GM21447 (cell line): ENCODE measurements at regions not wholly inside any gene's neighbourhood (a gene's known extent, or its start where the extent isn't known, plus 50 kb on each side); places are given as distances from the start of the nearest gene placed in this dataset.

Source experiments
- ATAC-seq: cut with Tn5 transposase; IDR thresholded peaks from one replicate; pipeline ENCODE4 v1.9.1; 2021; ENCODE audit not compliant: unreplicated experiment

DNA sequence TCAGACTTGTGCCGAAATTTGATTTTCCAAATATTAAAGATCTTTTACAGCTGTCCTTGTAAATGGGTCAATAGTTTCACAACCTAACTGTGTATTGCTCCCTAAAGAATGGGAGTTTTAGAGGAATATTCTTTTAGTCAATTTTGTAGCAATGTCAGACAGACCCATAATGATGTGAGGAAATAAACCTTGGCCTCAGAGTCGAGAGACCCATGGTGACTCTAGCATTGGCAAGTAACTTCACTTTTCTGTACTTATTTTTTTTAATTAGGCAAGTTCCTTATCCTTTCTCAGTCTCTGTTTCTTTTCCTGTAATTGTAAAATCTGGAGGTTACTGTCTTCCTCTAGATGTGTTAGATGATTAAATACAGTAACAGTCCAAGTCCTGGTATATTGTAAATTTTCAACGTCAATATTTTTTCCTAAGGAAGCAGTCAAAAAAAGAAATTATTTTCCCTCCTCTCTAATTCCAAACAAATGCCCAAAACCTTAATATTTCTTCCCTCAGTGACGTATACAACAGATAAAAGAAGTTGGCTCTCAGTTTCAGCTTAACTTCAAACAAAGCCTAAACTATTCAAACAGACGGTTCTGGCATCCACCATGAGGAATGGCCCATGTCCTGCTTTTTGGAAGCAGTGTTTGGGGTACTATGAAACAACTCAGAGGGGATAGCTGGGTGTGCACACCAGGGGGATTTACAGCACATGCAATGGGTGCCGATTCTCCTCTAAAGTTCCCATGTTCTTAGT lies 466.7 kb downstream of the TNS1 start:
- no peak for ATAC-seq

DNA sequence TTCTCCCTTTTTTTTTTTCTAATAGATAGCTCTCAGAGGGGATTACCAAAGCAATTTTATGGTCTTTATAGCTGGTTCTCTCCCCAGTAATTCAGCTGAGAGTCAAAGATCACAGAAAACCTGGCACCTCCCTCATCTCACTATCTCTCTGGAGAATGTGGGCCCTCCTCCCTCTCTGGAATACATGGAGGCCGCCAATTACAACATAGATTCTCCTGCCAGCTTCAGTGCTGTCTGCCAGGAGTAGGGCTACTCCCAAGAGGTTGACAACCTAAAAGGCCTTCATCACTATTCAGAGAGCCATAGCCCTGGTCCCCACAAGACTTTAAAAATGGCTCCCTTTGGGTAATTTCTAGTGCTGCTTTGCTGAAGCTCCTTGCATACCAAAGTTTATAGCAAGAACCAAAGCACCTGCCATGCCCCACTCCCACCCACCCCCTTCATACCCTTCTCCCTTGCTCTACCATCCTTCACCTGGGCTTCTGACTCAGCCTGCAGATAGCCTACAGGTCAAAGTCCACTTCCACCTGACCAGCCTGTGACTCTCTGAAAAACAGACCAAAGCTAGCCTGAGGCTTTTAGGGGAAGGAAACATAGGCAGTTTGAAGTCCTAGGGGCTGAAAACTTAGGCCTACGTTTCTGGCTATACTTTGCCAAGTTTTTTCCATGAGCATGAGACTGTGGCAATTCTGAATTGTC lies 472.3 kb downstream of the TNS1 start:
- no peak for ATAC-seq

DNA sequence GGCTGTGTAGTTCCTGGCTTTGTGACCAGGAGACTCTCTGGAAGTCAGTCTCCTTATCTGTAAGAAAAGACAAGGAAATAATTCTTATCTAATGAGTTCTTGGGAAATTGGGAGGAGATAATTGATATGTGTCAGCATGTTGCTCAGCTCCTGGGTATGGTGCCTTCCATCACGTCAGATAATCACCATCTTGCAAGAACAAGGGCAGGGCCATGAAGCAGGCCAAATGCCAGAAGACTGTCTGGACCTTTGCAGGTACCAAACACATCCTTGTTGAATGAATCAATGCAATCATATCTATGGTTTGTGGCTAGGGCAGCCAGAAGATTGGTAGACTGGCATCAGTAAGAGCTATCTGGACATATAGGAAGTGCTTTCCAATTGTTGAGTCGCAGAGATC lies 473.5 kb downstream of the TNS1 start:
- no peak for ATAC-seq

DNA sequence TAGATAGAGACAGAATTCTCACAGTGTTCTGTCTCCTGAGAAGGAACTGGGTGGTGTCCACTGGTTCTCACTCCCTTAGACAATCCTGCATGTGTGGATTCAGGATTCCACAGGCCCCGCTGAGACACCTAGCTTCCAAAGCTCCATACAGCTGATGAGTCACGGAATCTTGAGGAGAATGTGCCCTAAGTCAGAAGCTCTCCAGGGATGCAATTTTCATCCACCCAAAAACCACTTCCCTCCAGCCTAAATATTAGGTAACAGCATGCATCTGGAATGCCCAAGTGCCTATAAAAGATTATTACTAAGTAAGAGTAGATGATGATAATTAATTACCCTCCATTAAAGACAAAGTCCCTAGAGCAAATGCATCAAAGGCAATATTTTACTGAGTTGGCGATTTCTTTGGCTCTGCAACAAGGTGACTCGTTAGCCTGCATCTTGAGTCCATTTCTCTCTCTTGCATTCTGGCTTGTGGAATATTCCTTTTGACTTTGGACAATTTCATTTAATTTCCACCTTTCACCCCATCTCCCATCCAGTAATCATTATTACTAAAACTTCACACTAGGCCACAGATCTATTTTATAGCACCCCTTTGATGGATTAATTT lies 475.1 kb downstream of the TNS1 start:
- ATAC-seq = no peak

DNA sequence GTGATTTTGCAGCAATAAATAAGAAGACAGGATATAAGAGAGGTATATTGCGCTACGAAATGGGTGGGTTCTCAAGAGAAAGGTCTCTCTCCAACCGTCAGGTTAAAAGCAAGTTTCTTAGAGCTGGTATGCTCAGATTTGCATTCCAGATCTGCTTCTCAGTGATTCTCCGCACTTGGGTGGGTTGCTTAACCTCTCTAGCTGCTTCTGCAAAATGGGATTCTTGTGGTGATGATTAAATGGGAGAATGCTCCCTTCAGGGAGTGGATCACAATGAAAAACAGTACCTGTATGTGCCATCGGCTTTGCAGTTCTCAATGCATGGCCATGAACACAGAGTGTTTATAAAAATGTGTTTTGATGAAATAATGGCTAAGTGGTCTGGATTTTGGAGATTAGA lies 477.7 kb downstream of the TNS1 start:
- ATAC-seq = no peak

DNA sequence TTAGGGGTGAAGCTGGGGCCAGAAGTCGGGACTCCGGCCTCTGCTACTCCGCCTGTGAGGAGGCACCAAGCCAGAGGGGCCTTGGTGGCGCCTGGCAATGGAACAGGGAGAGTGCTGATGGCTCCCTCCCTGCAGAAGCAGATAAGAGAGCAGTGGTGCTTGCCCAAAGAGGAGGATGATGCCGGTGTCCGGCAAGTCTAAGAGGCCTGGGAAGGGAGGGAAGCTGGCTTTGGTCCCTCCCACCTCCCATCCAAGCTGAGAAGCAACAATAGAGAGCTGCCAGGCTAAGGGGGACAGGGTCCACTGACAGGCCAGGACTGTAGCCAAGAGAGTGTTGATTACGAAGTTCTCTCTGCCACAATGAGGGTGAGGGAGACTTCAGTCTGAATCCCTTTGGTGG lies 479.5 kb downstream of the TNS1 start:
- ATAC-seq = no peak

DNA sequence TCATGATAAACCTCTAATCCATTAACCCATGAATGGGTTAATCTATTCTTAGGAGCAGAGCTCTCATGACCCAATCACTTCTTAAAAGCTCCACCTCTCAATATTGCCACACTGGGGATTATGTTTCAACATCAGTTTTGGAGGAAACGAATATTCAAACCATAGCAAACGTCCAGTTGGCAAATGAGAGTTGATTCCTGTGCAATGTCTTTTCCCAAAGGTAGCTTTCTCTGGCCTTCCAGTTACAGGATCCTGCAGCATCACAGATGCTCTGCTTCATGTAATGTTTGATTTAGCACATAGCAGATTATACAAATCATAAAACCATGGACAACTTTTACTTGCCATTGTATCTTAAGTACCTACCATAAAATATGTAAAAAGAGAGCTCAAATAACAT lies 481.0 kb downstream of the TNS1 start:
- no peak for ATAC-seq

DNA sequence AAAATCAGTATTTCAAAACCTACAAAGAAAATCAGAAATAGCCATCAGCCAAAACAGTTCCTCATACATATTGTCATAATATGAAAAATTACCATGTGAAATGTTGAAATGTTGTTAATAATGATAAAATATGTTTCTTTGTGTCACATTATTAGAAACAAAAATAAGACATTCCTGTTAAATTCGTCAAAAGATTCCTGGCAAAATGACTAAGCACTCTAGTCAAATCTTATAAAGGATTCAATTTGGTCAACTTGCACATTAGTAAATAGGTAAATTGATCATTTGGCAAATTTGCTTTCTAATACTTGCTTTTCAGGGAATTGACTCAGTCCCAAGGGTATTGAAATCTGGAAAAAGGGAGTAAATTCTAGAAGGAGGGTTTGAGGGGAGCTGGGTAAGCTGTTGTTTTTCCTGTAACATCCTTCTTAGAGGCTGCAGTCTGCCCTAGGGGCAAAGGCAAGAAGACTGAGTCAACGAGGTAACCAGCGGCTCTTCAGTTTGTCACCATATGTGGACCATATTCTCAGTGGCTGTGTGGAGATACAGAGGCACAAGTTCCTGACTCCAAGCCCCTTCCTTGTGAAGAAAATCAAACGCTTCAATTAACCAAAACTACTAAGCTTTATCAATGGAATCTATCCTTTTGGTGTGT lies 482.3 kb downstream of the TNS1 start:
- ATAC-seq = no peak

DNA sequence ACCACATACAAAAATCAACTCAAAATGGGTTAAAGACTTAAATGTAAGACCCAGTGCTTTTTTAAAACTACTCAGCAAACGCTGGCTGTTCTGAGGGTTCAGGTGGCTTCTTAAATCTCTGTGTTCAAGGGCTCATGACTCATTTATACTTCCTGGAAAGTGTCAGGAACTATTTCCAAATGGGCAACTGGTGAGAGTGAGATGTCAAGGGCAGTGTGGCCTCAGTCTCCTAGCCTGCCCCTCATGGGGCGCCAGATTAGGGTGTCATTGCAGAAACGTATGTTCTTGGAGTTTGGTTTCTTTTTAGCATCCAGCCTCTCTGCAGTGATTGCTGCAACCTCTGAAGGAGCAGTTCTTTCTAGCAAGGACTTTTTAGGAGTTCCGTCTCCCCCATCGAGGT lies 485.4 kb downstream of the TNS1 start:
- ATAC-seq = no peak

DNA sequence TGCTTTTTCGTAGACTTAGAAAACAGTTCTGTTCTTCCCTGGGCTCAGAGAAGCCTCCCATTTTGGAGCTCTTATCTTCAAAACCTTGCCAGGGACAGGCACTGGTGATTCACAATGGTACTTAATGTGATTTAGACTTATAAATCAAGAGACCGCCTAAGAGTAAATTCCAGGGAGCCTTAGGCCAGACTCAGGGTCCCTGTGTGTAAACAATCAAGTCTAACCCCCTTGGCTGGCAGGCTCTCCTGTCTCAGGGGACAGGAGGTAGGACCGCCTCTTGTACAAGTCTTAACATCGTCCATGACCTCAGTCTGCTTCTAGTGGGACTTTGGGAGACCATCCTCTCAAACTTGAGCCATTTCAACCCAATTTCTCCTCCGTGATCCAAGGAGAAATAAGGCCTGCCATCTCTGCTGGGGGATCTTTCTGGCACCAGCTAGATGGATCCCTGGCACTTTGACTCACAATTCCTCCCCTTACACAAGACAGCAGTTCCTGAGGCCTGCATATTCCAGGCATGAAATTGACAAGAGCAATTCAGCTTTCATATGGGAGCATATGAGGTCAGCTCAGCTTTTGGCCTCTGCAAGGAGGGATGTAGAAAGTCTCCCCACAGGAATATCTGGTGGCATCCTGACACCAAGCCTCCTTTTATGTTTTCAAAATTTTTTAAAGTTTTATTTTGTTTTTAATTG lies 487.0 kb downstream of the TNS1 start:
- no peak for ATAC-seq

DNA sequence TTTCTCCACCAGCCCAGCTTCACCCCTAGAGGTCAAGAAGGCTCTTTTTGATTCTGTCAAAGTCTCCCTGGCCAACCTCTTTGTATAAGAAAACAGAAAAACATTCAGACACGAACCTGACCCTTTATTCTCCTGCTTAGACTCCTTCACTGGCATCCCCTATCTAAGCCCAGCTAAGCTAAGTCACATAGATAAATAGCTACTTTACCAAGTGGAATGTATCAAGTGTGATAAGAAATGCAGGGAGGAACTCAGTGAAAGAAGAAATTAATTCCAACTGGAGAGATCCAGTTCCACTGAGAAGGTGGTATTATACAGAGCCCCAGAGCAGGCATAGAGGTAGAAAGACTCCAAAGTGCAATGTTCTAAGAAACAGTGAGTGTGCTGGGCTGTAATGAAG lies 489.5 kb downstream of the TNS1 start:
- ATAC-seq = no peak

DNA sequence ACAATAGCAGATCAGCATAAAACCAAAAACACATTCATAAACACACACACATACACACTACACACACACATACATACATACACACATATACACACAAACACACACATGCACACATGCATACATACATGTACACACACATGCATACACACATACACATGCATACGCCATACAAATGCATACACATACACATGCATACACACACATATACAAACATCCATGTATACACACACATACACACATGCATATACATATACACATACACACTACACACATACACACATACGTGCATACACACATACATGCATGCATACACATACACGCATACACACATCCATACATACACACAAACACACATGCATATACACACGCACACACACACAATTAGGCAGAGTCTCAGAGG lies 490.1 kb downstream of the TNS1 start:
- ATAC-seq = no peak

DNA sequence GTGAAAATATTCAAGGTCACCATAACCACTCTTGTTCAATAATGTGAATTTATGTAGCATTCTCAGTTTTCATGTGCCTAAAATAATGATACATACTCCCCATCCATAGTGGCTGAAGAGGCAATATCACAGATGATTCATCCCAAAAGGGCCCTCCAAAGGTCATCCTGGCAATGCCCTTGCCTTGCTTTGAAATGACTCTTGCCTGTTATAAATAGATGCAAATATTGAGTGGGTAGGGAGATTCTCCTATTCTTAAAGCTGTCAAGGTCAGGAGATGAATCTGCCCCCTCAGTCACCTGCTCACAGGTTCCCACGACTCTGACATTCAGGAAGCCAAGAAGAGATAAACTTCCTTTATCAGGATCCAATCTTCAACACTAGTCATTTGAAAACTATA lies 490.5 kb downstream of the TNS1 start:
- no peak for ATAC-seq

DNA sequence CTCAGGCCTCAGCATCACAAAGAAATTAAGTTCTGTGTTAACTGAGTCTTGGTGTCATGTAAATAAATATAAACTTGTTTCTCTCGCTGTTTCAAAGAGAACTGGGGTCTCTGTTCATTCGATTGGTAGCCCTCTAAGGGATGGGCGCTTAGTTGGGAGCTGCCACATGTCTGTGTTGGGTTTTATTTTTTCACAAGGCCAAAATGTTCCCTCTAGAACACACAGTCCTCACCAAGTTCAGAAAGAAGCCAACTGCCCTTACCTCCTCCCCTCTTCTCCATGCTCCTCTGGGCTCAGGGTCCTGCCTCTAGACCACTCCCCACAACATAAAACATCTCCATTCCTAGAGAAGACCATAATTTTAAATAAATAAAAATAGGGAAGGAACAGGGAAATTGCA lies 490.9 kb downstream of the TNS1 start:
- ATAC-seq = no peak

DNA sequence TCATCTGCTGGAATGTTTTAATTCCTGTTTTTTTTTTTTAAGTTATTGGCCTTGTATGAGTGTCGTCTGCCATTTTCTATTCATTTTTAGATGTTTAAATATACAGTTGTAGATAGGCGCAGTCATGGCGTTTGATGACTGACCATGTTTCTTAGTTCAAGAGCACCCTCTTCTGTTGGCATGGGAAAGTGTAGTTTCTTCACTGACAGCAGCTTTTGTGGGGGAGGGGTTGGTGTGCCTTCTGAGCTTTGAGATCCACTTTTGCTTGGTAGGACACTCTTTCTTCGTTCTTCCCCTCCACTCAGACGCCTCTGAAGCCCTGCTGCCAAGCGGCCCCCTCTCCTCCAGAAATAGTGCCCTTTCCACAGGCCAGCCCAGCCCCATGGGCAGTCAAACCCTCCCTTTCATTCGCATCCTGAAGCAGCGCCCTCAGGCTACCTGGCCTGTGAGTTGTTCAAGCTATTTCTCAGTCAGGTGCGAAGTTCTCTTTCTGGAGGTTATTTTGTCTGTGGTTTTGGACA lies 492.0 kb downstream of the TNS1 start:
- no peak for ATAC-seq

DNA sequence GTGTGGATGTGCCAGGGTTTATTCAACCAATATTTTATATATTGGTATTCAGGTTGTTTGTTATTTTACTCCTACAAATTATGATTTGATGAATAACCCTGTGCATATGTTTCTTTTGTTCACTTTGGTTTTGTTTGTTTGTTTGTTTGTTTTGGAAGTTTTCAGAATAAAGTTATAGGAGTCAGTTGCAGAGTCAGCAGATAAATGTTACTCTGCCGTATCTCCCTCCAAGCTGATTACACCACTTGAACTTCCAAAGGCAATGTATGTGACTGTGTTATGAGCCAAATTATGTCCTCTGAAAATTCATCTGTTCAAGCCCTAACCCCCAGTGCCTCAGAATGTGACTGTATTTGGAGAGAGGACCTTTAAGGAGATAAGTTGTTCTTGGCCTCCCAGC lies 497.5 kb downstream of the TNS1 start:
- ATAC-seq = no peak

DNA sequence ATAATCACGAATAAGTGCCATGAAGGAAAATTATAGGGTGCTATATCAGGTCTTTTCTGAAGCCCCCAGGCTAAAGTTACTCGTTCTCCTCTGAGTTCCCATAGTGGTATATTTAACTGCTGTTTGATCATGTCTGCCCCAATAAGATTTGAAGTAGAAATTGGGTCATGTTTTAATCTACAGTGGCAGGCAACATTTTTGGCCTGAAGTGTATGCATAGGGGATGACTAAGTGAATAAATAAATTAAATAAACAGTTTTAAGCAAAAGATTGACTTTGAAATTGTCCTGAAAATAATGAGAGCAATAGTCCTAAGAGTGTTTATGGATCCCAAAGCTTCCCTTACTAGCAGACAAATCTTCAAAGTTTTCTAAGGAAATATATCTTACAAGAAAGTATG lies 500.9 kb downstream of the TNS1 start:
- ATAC-seq = no peak

DNA sequence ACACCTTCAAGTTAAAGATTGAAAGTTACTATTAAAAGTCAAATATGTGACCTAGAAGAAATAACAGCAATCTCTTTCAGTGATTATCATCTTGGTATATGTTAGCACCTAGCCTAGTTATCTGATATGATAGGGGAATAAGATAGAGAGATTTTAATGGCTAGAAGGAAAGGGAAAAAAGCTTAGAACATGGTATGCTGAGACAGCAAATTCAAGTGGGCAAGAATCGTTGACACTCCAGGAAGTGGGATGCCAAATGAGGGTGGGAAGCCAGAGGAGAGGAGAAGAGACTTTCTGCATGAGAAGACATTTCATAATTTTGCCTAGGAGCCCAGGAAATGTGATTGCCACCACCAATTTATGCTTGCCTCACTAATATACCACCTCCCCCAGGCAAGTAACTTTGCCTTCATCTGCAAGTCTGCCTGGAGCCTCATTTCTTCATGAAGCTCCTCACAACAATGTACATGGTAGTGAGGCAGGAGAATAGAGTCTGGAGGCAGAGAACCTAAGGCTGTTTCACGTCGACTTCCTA lies 504.9 kb downstream of the TNS1 start:
- ATAC-seq = no peak

DNA sequence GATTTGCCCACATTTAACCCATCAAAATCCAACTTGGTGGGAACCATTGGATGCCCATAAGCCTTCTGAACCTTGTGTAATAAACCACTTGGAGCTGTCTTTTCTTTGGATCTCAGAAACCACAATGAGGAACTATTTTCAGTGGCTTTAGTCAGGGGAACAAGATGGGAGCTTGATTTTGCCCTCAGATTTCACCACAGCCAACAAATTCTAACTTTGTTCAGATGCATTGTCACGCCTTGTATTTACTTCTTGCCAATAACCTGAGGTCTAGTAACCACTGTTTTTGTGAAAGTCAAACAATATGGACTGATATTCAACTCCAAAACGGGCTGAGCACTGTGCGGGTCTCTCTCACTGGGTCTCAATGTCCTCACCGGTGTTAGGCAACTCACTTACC lies 508.2 kb downstream of the TNS1 start:
- ATAC-seq = no peak

DNA sequence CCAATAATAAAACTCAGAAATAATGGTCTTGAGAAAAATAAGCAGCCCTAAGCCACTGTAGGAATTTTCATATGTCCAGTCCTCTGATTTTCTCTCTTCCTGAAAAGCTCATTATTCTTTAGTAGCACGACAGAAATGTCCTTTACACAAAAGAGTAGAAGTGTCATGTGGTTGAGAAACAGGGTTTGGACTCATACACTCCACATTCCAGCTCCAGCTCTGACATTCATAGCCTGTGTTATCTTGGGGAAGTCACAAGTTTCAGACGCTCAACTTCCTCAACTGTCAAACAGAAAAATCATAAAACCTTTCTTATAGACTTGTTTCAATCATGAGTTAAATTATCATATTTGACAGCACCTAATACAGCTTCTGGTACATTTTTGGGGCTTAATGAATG lies 511.5 kb downstream of the TNS1 start:
- no peak for ATAC-seq
